K562 (cell line): ENCODE measurements at regions not wholly inside any gene's neighbourhood (a gene's known extent, or its start where the extent isn't known, plus 50 kb on each side); places are given as distances from the start of the nearest gene placed in this dataset.

Source experiments
- ATF1 ChIP-seq, 2 experiments: fragments of 450-650 bp in 1 of 2; IDR thresholded peaks; 2 replicates each; pipeline ENCODE4 v1.6.1; 2016; ENCODE audit warnings: missing compliant biosample characterization in 1 of 2, missing genetic modification characterization in 1 of 2
- BCL6 ChIP-seq: fragments of 250-450 bp; sonication (Bioruptor Pico); IDR thresholded peaks from 2 replicates; pipeline ENCODE4 v1.4.0; 2020
- BRCA1 ChIP-seq, 2 experiments: fragments of 450-650 bp in 1 of 2; sonication (generic) in 1 of 2; formaldehyde crosslinking in 1 of 2; IDR thresholded peaks; 2 replicates each; pipeline versions ENCODE4 v1.5.0 to v1.6.1; 2017 to 2020; ENCODE audit warnings: mild to moderate bottlenecking in 1 of 2, missing genetic modification reagents in 1 of 2
- BRD4 ChIP-seq: fragments of 200-600 bp; sonication (generic); IDR thresholded peaks from 2 replicates; pipeline ENCODE4 v1.6.1; 2017; ENCODE audit warnings: inconsistent platforms
- CREM ChIP-seq: IDR thresholded peaks from 2 replicates; pipeline ENCODE4 v1.6.1; 2014; ENCODE audit warnings: antibody characterized with exemption, low read depth
- DNMT1 ChIP-seq: fragments of 450-650 bp; IDR thresholded peaks from 2 replicates; pipeline ENCODE4 v1.6.1; 2016; ENCODE audit warnings: antibody characterized with exemption, mild to moderate bottlenecking
- DPF2 ChIP-seq: fragments of 450-650 bp; IDR thresholded peaks from 2 replicates; pipeline ENCODE4 v1.6.1; 2016
- GABPA ChIP-seq: fragments of 200-800 bp; sonication (Bioruptor generic); conservative IDR thresholded peaks from 2 replicates; pipeline ENCODE4 v1.6.1; 2016; ENCODE audit warnings: low read depth, missing genetic modification characterization, missing compliant biosample characterization
- IFI16 ChIP-seq: fragments of 250-450 bp; sonication (Bioruptor Pico); IDR thresholded peaks from 2 replicates; pipeline ENCODE4 v2.1.2; 2022; ENCODE audit warnings: mild to moderate bottlenecking, inconsistent platforms
- JUNB ChIP-seq: fragments of 450-650 bp; formaldehyde crosslinking; conservative IDR thresholded peaks from 2 replicates; pipeline ENCODE4 v1.4.0; 2020; ENCODE audit warnings: mild to moderate bottlenecking
- MTA3 ChIP-seq: fragments of 450-650 bp; formaldehyde crosslinking; IDR thresholded peaks from 2 replicates; pipeline ENCODE4 v1.6.1; 2017; ENCODE audit warnings: mild to moderate bottlenecking, borderline replicate concordance
- NFXL1 ChIP-seq: fragments of 450-650 bp; formaldehyde crosslinking; IDR thresholded peaks from 2 replicates; pipeline ENCODE4 v1.4.0; 2021; ENCODE audit warnings: mild to moderate bottlenecking
- PHTF2 ChIP-seq: fragments of 250-450 bp; sonication (Bioruptor Pico); IDR thresholded peaks from 2 replicates; pipeline ENCODE4 v1.5.0; 2021; ENCODE audit warnings: mild to moderate bottlenecking
- SLC30A9 ChIP-seq: fragments of 250-450 bp; sonication (Bioruptor Pico); IDR thresholded peaks from 2 replicates; pipeline ENCODE4 v1.8.0; 2022; ENCODE audit warnings: mild to moderate bottlenecking, moderate library complexity
- TAF15 ChIP-seq: fragments of 200-400 bp; formaldehyde crosslinking; IDR thresholded peaks from 2 replicates; pipeline ENCODE4 v1.6.1; 2017; ENCODE audit warnings: mild to moderate bottlenecking, low read depth, low read length, moderate library complexity
- TCF3 ChIP-seq: sonication (generic); formaldehyde crosslinking; IDR thresholded peaks from 2 replicates; pipeline ENCODE4 v1.4.0; 2020; ENCODE audit warnings: mild to moderate bottlenecking, missing genetic modification reagents
- ZEB2 ChIP-seq: fragments of 450-650 bp; IDR thresholded peaks from 2 replicates; pipeline ENCODE4 v1.6.1; 2016
- ZNF174 ChIP-seq: fragments of 250-450 bp; sonication (Bioruptor Pico); IDR thresholded peaks from 2 replicates; pipeline ENCODE4 v1.4.0; 2020; ENCODE audit warnings: mild to moderate bottlenecking
- ZNF253 ChIP-seq: fragments of 250-450 bp; sonication (Bioruptor Pico); conservative IDR thresholded peaks from 2 replicates; pipeline ENCODE4 v1.6.1; 2021; ENCODE audit warnings: mild to moderate bottlenecking
- ZNF282 ChIP-seq: sonication (generic); formaldehyde crosslinking; IDR thresholded peaks from 2 replicates; pipeline ENCODE4 v1.8.1; 2023; ENCODE audit warnings: missing genetic modification reagents
- ZNF507 ChIP-seq: conservative IDR thresholded peaks from 2 replicates; pipeline ENCODE4 v1.6.1; 2017; ENCODE audit warnings: missing genetic modification characterization, missing compliant biosample characterization
- ZNF77 ChIP-seq: fragments of 250-450 bp; sonication (Bioruptor Pico); IDR thresholded peaks from 2 replicates; pipeline ENCODE4 v1.5.0; 2020
- ZNF778 ChIP-seq: fragments of 450-650 bp; formaldehyde crosslinking; IDR thresholded peaks from 2 replicates; pipeline ENCODE4 v1.4.0; 2020; ENCODE audit warnings: mild to moderate bottlenecking, moderate library complexity
- TF ChIP-seq, protein P1 (sequence below): sonication (generic); formaldehyde crosslinking; IDR thresholded peaks from 2 replicates; pipeline ENCODE4 v1.8.0; 2023; ENCODE audit warnings: missing genetic modification reagents, mild to moderate bottlenecking, borderline replicate concordance
- TF ChIP-seq, protein P2 (sequence below): sonication (generic); formaldehyde crosslinking; IDR thresholded peaks from 2 replicates; pipeline ENCODE4 v1.8.0; 2022; ENCODE audit warnings: mild to moderate bottlenecking, low read depth, missing genetic modification reagents
- TF ChIP-seq, protein P3 (sequence below): conservative IDR thresholded peaks from 2 replicates; pipeline ENCODE4 v1.6.1; 2011; ENCODE audit warnings: low read depth, mild to moderate bottlenecking, low read length; ENCODE audit not compliant: control insufficient read depth

DNA sequence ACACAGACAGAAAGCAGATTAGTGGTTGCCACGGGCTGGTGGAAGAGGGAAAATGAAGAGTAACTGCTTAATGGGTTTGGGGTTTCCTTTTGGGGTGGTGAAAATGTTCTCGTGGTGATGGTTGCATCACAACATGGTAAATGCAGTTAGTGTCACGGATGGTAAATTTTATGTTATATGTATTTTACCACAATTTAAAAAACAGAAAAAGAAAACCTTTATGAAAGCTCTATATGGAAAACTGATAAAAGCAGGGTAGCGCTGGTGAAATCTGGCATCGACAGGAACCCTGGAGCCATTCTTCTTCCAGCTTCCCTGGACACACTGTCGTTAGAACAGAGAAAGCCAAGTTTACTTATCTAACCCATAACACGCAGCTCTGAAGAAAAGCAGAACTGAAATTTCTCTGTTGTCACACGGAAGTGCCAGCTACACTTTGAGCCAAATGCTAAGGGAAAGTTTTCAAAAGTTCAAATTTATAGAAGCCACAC lies 287.7 kb upstream of the NR2F2 start (continued):
- TF ChIP-seq, protein P1, sequence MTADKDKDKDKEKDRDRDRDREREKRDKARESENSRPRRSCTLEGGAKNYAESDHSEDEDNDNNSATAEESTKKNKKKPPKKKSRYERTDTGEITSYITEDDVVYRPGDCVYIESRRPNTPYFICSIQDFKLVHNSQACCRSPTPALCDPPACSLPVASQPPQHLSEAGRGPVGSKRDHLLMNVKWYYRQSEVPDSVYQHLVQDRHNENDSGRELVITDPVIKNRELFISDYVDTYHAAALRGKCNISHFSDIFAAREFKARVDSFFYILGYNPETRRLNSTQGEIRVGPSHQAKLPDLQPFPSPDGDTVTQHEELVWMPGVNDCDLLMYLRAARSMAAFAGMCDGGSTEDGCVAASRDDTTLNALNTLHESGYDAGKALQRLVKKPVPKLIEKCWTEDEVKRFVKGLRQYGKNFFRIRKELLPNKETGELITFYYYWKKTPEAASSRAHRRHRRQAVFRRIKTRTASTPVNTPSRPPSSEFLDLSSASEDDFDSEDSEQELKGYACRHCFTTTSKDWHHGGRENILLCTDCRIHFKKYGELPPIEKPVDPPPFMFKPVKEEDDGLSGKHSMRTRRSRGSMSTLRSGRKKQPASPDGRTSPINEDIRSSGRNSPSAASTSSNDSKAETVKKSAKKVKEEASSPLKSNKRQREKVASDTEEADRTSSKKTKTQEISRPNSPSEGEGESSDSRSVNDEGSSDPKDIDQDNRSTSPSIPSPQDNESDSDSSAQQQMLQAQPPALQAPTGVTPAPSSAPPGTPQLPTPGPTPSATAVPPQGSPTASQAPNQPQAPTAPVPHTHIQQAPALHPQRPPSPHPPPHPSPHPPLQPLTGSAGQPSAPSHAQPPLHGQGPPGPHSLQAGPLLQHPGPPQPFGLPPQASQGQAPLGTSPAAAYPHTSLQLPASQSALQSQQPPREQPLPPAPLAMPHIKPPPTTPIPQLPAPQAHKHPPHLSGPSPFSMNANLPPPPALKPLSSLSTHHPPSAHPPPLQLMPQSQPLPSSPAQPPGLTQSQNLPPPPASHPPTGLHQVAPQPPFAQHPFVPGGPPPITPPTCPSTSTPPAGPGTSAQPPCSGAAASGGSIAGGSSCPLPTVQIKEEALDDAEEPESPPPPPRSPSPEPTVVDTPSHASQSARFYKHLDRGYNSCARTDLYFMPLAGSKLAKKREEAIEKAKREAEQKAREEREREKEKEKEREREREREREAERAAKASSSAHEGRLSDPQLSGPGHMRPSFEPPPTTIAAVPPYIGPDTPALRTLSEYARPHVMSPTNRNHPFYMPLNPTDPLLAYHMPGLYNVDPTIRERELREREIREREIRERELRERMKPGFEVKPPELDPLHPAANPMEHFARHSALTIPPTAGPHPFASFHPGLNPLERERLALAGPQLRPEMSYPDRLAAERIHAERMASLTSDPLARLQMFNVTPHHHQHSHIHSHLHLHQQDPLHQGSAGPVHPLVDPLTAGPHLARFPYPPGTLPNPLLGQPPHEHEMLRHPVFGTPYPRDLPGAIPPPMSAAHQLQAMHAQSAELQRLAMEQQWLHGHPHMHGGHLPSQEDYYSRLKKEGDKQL (CRISPR knock-in tag): no peak
- TF ChIP-seq BRD4 (no peak), ZNF77 (CRISPR knock-in tag) (no peak), ZNF778 (CRISPR knock-in tag) (no peak), ATF1 (CRISPR knock-in tag; IDR thresholded peaks at IDR 0.05) (no peak), ATF1 (tag; IDR thresholded peaks at IDR 0.05) (0 out of 2 replicates have a peak, but pooled peaks have one; percentile 13), PHTF2 (no peak), NFXL1 (CRISPR knock-in tag) (no peak), ZNF174 (CRISPR knock-in tag) (no peak), SLC30A9 (CRISPR knock-in tag) (no peak), GABPA (no peak), CREM (0 out of 2 replicates have a peak, but pooled peaks have one; percentile 9), BRCA1 (IDR thresholded peaks at IDR 0.05) (no peak), BRCA1 (CRISPR knock-in tag; IDR thresholded peaks at IDR 0.05) (no peak), DNMT1 (no peak), ZNF507 (no peak), BCL6 (CRISPR knock-in tag) (no peak), TCF3 (CRISPR knock-in tag) (peak; percentile 52), DPF2 (peak; percentile 34; the same call in 1 of the 2 replicates), ZNF282 (no peak), ZEB2 (no peak), ZNF253 (CRISPR knock-in tag) (no peak), JUNB (no peak), IFI16 (CRISPR knock-in tag) (no peak), MTA3 (no peak), TAF15 (no peak)
- TF ChIP-seq, protein P2, sequence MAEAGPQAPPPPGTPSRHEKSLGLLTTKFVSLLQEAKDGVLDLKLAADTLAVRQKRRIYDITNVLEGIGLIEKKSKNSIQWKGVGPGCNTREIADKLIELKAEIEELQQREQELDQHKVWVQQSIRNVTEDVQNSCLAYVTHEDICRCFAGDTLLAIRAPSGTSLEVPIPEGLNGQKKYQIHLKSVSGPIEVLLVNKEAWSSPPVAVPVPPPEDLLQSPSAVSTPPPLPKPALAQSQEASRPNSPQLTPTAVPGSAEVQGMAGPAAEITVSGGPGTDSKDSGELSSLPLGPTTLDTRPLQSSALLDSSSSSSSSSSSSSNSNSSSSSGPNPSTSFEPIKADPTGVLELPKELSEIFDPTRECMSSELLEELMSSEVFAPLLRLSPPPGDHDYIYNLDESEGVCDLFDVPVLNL (CRISPR knock-in tag): no peak
- TF ChIP-seq, protein P3, sequence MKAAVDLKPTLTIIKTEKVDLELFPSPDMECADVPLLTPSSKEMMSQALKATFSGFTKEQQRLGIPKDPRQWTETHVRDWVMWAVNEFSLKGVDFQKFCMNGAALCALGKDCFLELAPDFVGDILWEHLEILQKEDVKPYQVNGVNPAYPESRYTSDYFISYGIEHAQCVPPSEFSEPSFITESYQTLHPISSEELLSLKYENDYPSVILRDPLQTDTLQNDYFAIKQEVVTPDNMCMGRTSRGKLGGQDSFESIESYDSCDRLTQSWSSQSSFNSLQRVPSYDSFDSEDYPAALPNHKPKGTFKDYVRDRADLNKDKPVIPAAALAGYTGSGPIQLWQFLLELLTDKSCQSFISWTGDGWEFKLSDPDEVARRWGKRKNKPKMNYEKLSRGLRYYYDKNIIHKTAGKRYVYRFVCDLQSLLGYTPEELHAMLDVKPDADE: no peak
